Posterior vena cava (tissue), 2 donors: ENCODE measurements at regions not wholly inside any gene's neighbourhood (a gene's known extent, or its start where the extent isn't known, plus 50 kb on each side); places are given as distances from the start of the nearest gene placed in this dataset.

ENCODE experiments used
- DNase-seq: peaks from one replicate; pipeline ENCODE4 v3.0.0-alpha.2; 2020; ENCODE audit warnings: low spot score
- intact Hi-C, 2 donors: fragments of 100-400 bp; cut with DNase I; formaldehyde crosslinking; loops; one replicate each; pipeline versions ENCODE4 v1.14.1 to v1.14.2; 2022 to 2023
- donor health status: DM: yes; HTN: yes; CAD: no.
- donor health status: DM: yes; HTN: yes; CAD: no.

- intact Hi-C loops = loop anchor here in 1 of 2 donors (10.0 kb wide), 1 partner anchor 102 kb away; no protein-coding TSS in a partner anchor
- DNase-seq = no peak
Observed at GRCh38 chr5:173452119-173452905, 124.1 kb upstream of the STC2 start.

- intact Hi-C loops = loop anchor here in 1 of 2 donors (10.0 kb wide), 1 partner anchor 103 kb away; no protein-coding TSS in a partner anchor
- DNase-seq = no peak
Observed at GRCh38 chr5:173451651-173452050, 123.4 kb upstream of the STC2 start.

- intact Hi-C loops = loop anchor here in 1 of 2 donors (10.0 kb wide), 1 partner anchor 104 kb away; no protein-coding TSS in a partner anchor
- no peak for DNase-seq
Observed at GRCh38 chr5:173451031-173451430, 122.8 kb upstream of the STC2 start.

DNA sequence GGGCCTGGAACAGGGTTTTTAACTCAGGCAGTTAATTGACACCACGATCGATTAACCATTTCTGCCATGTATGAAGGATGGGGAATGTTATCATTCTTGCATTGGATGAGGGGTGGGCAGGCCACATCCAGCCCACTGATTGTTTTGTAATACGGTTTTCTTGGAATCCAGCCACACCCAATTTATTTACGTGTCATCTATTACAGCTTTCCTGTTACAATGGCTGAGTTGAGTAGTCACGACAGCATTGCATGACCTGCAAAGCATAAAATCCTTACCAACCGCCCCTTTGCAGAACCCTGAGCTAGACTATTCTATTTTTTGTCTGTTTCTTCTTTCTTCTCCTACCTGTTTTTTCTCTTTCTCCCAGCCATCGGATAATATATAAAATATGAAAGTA lies 122.0 kb upstream of the STC2 start:
- intact Hi-C loops = loop anchor here in 1 of 2 donors (10.0 kb wide), 1 partner anchor 105 kb away; no protein-coding TSS in a partner anchor
- DNase-seq = no peak

- intact Hi-C loops = no loop called here
- DNase-seq = no peak
Observed at GRCh38 chr5:173448856-173449255, 120.6 kb upstream of the STC2 start.

DNA sequence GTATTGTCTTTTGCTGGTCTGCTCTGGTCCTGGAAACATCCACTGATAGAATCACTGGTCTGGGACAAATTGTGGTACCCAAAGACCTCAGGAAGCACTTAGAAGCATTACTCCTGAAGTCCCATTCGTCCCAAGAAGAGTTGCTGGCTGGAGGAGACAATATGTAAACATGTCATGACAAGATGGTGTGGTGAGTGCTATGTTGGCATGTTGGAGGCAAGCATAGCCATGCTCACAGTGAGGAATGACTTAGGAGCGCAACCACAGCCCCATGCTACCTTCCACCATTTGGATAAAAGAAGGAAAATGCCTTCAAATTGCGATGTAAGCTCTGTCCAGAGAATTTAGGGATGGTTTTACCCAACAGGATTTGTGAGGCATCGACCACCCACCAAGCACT lies 115.8 kb upstream of the STC2 start:
- intact Hi-C loops = loop anchor here in 1 of 2 donors (5.0 kb wide), 1 partner anchor 868 kb away; no protein-coding TSS in a partner anchor
- no peak for DNase-seq

DNA sequence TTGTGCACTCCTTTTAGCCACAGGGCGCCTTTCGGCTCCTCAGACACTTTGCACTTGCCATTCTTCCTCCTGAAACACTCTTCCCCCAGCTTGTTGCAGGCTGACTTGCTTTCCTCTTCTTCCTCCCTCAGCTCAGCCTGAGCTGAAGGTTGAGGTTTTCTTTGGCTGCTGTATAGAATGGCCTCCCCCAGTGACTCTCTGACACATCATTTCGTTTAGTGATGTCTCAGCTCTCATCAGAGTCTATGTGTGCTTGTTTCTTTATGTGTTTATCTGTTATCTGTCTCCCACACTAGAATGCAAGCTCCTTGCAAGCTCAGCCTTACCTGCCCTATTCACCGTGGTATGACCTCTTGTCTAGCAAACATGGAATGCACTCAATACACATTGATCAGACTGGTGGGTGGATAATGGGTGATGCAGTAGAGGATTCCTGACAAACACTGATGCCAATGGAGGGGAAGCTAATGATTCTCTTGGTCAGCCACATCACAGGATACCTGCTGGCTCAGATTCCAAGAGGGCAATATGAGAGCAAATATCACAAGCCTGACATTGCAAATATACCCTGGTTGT lies 112.9 kb upstream of the STC2 start:
- no peak for DNase-seq
- intact Hi-C loops = loop anchor here in 1 of 2 donors (5.0 kb wide), 1 partner anchor 871 kb away; no protein-coding TSS in a partner anchor

DNA sequence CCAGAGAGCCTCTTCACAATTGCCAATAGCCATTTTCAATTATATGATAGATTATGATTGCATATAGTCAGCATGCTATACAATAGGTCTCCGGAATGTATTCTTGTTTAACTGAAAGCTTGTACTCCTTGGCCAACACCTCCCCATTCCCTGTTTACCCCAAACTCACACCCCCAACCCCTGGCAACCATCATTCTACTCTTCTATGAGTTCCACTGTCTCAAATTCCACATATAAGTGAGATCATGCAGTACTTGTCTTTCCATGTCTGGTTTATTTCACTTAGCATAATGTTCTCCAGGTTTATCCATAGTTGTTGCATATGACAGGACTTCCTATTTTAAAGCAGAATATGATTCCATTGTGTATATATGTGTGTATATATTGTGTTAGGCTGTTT lies 110.7 kb upstream of the STC2 start:
- no peak for DNase-seq
- intact Hi-C loops = no loop called here

- intact Hi-C loops = no loop called here
- no peak for DNase-seq
Observed at GRCh38 chr5:173435447-173435846, 107.2 kb upstream of the STC2 start.

DNA sequence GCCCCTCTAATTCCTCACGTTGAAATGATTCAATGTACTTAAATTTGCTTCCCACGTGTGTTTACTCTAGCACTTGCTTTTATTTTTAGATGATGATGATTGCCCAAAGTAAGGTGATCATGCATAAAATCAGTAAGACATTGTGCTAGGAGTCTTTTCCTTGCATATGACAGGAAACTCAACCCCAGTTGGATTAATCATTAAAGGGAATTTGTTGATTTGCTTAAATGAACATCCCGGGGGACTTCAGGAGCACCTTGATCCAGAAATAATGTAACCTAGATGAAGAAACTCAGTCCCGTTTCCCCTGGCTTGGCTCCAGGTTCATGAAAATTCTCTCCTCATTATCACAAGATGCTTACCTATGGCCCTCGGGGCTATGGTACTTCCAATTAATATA lies 106.1 kb upstream of the STC2 start:
- intact Hi-C loops = no loop called here
- DNase-seq = no peak

- intact Hi-C loops = no loop called here
- DNase-seq = no peak
Observed at GRCh38 chr5:173430394-173430793, 102.2 kb upstream of the STC2 start.

DNA sequence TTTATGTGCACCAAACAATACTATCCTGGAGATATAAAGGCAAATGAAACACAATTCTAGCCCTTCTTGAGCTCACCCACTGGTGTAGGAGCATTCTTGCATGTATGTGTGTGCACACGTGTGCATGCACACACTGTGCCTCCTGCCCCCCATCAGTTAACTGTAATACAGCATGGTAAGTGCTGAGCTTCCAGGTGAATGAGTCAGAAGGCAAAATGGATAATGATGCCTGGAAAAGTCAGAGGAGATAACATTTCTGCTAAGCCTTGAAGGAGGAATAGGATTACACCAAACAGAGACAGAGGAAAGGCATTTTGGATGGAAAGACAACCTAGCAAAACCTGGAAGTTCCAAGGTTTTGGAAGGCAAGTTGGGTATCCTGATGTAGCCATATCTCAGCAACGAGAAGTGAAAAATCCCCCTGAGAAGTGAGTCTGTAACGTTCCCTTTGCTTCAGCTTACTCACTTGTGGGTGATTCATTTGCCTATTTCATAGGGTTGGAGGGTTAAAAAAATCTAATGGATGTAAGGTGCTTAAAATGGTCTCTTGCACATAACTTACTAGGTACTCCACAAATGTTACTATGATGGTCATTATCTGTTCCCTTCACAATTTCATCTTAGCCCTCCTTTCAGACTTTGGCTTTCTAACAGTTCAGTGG lies 101.4 kb upstream of the STC2 start:
- intact Hi-C loops = no loop called here

DNA sequence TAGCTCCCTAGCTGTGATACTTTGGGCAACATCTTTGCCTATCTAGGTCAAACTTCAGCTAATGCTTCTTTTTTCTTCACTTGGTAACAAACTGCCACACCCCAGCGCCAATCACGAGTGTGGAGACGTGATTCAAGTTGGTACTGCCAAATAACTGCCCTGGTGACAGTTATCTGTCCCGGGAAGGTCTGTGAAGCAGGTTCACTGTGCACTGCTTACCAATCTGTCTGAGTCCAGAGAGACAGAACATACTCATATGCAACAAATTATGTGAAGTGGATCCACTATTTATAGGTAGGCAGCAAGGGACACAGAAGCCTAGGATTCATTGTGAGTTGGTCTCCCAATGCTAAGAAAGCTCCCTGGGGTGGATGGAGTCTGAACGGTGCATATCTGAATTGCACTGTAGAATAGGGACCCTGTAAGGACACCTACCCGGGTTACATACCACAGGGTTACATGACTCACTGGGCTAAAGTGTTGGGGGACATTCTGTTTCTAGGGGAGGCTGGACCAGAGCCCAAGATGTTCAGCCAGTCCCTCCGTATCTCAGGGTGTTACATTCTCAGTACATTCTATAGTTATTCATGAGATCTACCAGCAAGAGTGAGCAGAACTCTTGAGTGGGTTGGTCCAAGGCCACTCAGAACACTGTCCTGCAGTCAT lies 95.4 kb upstream of the STC2 start:
- intact Hi-C loops = no loop called here
- DNase-seq = no peak

More for the DNA sequence above, 101.4 kb upstream of the STC2 start:
- no peak for DNase-seq

GRCh38 chr5:173420108-173420507 lies 91.9 kb upstream of the STC2 start:
- DNase-seq = no peak
- intact Hi-C loops = no loop called here

GRCh38 chr5:173413471-173413982 lies 85.3 kb upstream of the STC2 start:
- no peak for DNase-seq
- intact Hi-C loops = no loop called here

DNA sequence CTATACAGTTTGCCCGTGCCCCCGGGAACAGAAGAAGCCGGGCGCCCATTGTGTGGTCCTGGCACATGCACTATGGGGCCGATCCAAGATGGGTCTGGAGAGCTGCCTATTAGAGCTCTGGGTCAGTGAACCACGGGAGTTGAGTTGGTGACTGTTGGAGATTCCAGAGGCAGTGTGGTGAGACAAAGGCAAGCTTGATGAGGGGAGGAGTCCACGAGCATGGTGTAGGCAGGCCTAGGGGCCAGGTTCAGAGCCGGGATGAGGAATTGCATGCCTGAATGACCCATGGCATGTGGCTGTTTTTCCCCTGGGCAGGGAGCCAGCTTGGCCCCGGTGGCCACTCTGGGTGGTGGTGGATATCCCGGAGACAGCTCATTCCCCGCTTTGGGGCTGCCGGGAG lies 84.4 kb upstream of the STC2 start:
- intact Hi-C loops = no loop called here

DNA sequence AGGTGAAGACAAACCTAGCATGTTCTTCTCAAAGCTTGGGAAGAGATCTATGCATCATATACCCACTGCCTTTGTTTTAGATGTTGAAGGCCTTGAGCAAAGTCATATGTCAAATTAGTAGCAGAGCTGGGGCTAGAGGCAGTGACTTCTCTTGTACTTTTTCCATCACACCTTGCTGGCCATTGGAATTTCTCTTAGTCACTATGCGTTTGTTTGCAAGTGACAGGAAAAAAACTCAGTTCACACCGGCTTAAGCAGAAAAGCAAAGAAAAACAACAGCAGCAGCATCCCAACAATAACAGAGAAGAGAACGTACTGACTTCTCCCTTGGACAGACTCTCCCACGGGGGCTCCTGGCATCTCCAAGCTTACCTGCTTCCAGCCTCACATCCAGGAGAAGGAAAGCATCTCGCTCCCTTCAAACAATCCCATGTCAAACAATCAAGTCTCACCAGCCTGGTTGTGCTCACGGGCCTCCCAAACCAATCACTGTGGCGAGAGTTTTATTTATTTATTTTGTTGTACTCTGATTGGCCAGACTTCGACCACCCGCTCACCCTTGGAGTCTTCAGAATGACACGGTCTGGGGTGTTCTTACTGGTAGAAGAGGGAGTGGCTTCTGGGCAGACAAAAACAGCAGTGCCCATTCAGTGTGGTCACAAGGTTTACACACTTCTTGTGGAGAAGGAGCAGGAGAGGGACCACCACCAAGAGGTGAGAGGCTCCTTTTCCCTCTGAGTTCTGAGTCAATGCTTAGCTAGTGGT lies 83.8 kb upstream of the STC2 start:
- DNase-seq = no peak

More for the DNA sequence above, 84.4 kb upstream of the STC2 start:
- no peak for DNase-seq

DNA sequence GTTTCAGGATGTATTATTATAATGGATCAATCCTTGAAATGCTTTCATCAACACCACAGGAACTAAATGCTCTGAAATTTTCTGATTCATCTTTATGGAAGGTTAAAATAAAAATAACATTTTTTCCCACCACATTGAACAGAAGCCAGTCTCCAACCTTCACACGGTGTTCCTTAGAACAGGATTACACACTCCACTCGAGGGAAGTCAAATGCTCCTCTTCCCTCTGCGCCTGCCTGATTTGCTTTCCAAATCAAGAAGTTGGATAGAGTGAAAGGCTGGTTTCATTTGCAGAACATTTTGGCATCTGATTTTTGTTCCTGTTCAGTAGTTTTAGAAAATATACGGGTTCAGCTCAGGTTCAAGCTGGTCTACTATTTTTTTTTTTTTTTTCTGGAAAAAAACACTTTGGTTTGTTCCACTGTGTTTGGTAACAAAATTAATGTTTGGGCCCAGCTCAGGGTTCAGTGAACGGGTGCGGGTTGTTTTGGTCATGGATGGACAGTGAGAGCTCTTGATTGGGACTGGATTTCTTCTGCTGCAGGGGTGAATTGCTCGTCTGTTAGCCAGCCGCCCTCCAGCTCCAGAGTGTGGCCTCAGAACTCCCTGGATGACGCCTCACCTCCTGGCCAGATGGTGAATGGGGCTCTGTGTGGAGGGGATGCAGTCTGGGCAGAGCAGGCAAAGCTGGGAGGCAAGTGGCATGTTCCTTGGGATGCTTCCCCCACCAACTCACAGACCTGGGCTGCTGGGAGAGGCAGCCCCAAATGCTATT lies 82.4 kb upstream of the STC2 start:
- DNase-seq = no peak
- intact Hi-C loops = no loop called here

More for the DNA sequence above, 83.8 kb upstream of the STC2 start:
- intact Hi-C loops = no loop called here
